ENCODE measurements at regions not wholly inside any gene's neighbourhood (a gene's known extent, or its start where the extent isn't known, plus 50 kb on each side); places are given as distances from the start of the nearest gene placed in this dataset.
A peak's percentile ranks its signal among the peaks of the same experiment; 100 is the strongest.

DNA sequence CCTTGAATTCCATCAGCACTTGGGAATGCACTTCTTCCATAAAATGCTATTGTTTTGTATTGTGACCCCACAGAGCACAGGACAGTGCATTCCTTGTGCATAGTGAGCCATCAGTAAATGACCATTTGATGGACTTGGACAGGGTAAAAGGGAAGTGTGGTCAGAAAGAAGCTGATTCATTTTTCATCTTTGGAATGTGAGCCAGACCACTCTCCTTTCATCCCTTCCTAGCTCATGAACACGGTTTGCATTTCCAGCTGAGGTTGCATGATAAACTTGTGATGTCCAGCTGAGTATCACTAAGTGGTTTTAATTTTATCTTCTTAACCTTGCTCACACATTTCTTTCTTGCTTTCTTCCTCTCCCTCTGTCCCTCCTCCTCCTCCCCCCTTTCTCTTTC lies 101.3 kb downstream of the NUDT12 start:
- DNase-seq = no peak

DNA sequence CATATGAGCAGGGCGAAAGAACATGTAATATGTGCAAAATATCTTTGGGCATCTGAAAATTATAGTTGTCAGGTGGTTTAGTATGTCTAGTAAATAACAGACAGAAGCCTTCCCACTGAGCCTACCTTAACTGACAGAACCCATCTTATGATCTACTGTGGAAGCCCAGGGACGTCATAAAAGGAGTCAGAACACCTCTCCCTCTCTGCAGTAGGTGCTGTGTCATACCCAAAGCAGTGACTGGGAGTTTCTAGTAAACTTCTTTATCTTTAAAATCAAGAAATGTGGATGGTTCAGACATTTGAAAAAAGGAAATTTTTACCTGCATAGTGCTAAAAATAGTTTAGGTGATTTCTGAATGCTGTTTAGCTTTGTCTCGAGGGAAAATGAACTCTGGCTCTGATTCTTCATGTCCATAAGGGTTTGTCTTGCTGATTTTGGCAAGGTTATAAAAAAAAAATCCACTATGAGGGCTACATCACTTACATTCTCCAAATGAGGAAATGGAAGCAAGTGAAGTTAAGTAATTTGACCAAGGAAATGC lies 104.0 kb downstream of the NUDT12 start:
- DNase-seq = no peak

DNA sequence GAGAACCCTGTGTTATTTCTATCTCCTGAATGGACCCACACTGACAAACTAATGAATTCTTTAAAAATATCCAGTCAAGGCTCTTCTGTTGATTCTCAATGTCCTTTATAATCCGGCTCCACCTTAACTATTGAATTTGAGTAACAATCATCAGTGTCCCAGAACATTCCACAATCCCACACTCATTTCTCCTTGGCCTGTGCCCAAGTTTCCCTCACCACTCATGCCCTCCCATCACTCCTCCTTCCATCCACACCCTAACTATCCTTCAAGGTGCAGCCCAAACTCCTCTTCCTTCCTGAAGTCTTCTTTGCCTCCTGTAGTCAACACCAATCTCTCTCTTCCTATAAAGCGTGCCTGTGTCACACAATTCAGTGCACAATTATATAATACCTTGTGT lies 106.1 kb downstream of the NUDT12 start:
- DNase-seq = no peak

- no peak for DNase-seq
Measured at GRCh38 chr5:103455796-103456195, 106.8 kb downstream of the NUDT12 start.

GRCh38 chr5:103454770-103455169 lies 107.8 kb downstream of the NUDT12 start:
- DNase-seq = no peak

GRCh38 chr5:103452666-103453065 lies 109.9 kb downstream of the NUDT12 start:
- no peak for DNase-seq

DNA sequence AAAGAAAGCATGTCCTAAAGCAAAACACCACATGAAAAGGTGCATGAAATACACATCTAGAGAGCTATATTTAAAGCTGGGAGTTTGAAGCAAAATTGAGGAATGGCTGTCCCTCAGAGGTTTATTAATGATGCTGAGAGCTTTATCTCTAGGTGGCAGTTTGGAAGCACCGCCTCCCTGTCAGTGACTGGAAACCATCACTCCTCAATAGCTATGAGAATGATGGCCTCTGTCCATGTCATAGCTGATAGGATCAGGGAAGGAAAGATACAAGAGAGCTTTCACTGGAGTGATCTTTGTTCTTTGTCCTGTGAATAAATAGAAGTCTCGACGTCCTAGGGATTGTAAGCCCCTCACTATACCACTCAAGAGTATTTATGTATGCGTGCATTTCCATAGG lies 110.5 kb downstream of the NUDT12 start:
- DNase-seq = no peak

GRCh38 chr5:103451261-103451660 lies 111.3 kb downstream of the NUDT12 start:
- DNase-seq = no peak

DNA sequence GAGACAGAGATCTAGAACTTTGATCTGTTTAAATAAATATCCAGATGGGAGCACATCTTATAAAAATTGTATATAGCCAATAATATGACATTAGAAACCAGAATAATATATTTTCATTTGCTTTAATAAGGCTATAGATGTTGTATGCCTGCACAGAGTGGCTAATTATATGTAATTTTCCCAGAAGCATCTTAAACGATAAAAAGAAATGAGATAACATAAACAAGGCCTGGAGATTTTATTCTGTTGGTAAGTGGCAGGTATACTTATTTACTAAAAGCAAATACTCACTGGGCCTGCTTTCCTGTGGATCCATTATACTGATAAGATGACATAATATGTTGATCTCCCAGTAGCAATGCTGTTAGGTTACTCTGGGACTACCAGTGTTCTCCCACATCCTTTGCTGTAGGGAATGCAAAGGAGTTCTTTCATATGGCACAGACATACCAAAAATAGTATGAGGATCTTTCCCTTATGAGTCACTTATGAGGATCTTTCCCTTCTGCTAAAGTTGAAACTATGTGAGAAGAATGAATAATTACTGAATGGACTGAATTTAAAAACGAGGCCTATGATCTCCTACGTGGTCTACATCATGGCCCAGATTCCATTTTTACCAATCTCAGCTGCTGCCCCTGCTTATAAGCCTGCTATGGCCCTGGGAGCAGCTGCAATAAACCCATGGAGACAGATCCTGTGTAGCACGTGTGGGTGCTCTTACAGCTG lies 112.1 kb downstream of the NUDT12 start:
- DNase-seq = no peak

GRCh38 chr5:103446813-103447212 lies 115.8 kb downstream of the NUDT12 start:
- no peak for DNase-seq

DNA sequence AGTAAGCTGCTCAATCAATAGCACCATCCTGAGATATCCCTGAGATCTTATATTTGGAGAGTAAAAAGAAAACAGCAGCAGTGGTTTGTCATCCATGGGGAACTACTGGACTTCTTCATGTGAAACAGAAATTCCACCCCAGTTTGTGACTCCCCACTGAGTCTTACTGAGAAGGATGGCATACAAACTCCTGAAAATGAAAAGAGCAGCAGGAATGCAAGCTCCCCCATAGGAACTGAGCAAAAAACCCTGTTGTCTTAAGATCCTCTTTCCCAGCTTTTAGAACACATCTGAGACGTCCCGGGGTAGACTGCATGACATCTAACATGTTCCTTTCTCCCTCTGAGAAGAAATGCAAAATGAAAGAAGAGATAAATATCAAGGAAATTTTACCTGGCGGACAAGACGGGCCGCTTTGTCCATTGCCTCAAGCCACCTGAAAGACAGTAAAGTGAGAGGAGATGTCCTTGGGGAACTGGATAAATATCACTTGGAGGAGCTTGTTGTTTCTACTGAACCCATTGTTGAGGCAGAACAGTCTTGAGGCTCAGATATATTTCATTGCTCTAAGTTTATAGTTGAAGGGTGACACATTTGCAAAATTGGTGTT lies 117.1 kb downstream of the NUDT12 start:
- no peak for DNase-seq

DNA sequence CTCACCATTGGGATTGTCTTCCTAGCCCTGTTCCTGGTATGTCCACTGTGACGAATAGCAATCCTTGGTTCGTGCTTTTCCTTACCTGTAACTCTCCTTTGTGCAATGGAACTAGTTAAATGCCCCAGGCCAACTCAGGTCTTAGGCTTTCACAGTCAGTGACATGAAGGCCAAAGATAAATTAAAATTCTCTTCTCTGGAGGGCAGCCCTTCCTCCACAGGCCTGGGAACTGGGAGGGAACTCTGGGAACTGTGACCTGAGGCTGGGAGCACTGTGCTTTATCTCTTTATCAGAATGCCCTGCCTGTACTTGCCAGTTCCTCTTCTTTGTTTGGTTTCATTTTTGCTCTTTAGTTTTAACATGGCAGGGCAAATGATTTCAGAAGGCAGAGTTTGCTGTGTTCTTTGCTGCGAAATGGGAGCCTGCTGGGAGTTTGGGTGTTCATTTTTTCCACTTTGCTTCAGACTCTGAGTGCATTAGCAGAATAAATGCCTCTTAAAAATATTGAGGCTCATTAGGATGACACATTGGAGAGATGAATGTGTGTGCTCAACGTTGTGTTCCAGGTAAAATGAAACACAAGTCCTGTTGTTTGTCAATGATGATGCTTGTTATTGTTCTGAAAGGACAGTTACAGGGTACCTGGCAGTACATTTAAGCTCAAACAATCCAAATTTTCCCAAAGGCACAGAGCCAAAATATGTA lies 118.1 kb downstream of the NUDT12 start:
- DNase-seq = no peak

- DNase-seq = no peak
Measured at GRCh38 chr5:103442750-103443149, 119.8 kb downstream of the NUDT12 start.

DNA sequence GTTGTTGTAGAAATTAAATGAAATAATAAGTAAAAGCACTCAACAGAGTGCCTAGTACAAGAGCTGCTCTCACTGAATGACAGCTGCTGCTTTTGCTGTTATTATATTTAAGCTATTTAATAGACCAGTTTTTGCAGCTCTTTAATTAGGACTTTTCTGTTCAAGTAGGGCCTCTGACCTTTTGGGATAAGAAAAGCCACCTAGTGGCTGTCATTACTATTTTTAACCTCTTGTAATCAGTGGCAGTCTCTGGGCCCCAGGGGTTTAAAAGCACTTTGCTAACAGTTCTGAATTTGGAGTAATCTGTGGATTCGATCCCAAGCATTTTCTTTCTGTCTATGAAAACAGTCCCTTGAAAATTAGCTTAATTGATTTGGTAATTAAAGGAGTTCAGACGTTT lies 121.1 kb downstream of the NUDT12 start:
- peak; percentile 15 for DNase-seq

- no peak for DNase-seq
Measured at GRCh38 chr5:103439007-103439406, 123.6 kb downstream of the NUDT12 start.

DNA sequence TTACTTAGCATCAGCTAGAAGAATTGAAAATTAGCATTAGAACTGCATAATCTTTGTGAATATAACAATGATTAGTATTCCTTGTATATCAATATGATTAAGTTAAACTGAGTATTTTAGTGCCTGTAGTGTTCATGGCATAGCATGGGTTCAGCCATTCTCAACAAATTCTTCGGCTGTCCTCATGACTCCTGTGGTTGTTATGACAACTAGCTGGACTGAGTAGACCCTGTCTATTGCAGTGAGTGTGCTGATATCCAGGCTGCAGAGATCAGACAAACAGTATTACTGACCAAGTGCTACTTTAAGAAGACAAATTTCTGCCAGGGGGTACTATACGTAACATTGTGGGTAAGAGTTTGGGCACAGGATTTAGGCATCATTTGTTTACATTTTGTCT lies 125.9 kb downstream of the NUDT12 start:
- DNase-seq = no peak

GRCh38 chr5:103436112-103436511 lies 126.5 kb downstream of the NUDT12 start:
- DNase-seq = no peak

- DNase-seq = no peak
Measured at GRCh38 chr5:103435136-103435889, 127.3 kb downstream of the NUDT12 start.

GRCh38 chr5:103434057-103434456 lies 128.5 kb downstream of the NUDT12 start:
- DNase-seq = no peak

DNA sequence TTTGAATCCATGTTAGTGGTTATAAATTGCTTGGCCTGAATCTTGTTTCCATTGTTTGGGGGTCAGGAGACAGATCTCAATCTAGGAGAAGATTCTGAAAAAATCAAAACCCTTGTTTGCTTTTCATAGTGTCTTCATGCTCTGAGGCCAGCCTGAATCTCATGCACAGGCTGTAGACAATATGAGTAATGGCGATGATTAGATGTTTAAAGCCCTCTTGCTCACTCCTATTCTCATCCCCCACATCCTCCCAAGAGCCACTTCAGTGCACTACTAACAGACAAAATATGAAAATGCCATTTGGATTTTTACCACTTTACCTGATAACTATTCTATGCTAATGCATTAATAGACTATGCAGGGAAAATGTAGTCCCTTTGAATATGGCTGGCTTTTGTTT lies 129.4 kb downstream of the NUDT12 start:
- DNase-seq = no peak

DNA sequence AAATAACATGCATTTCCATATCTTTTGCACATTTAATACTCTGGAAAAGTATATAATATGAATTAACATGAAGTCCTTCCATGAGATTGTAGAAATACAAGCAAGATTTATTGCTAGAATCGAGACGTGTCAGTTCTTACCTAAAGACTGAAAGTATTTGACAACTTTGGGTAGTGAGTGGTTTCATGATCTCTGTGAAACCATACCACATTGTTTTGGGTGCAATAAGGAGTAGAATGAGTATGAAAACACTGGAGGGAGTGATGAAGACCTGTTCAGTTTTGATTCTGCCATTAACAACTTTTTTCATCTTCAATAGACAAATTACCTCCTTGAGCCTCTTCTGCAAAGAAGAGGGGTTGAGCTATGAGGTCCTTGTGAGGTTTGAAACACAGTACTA lies 133.7 kb downstream of the NUDT12 start:
- DNase-seq = no peak

- no peak for DNase-seq
Measured at GRCh38 chr5:103428411-103428871, 134.1 kb downstream of the NUDT12 start.

DNA sequence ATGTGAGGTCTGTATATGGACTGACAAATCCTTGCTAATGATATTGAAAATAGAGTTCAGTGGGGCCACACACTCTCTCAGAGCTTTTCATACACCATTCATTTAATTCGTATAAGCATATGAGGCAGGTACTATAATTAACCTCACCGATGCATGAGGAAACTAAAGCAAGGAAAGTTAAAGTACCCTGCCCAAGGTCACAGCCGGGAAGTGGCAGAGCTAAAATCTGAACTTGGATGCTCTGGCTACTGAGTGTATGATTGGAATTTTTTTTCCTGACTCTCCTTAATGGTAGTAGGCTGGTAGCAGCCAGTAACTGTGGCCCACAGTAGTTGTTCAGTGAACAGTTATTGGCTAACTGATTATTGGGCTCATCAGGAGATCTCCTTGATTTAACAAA lies 135.3 kb downstream of the NUDT12 start:
- DNase-seq = no peak
